Osteoblast (primary cell): ENCODE measurements at regions not wholly inside any gene's neighbourhood (a gene's known extent, or its start where the extent isn't known, plus 50 kb on each side); places are given as distances from the start of the nearest gene placed in this dataset.

ENCODE experiments used
- DNase-seq: peaks from one replicate; pipeline ENCODE4 v3.0.0; 2011; ENCODE audit warnings: low spot score, mixed read lengths; ENCODE audit not compliant: insufficient read length; ENCODE audit errors: missing footprints
- H2AFZ ChIP-seq: 2 replicates; pipeline ENCODE4 v1.6.0; 2011; ENCODE audit warnings: mild to moderate bottlenecking, low read length
- H3K27ac ChIP-seq: 2 replicates; pipeline ENCODE4 v1.5.1; 2011; ENCODE audit warnings: mild to moderate bottlenecking, low read depth, low read length, moderate library complexity
- H3K27me3 ChIP-seq: 2 replicates; pipeline ENCODE4 v1.6.0; 2012; ENCODE audit warnings: mild to moderate bottlenecking, control low read depth, inconsistent platforms, low read length, moderate library complexity; ENCODE audit not compliant: insufficient read depth
- H3K36me3 ChIP-seq: 2 replicates; pipeline ENCODE4 v1.5.1; 2011; ENCODE audit warnings: mild to moderate bottlenecking, low read length, control low read depth, moderate library complexity; ENCODE audit not compliant: insufficient read depth
- H3K4me1 ChIP-seq: 2 replicates; pipeline ENCODE4 v1.5.1; 2011; ENCODE audit warnings: mild to moderate bottlenecking, low read length, control low read depth, moderate library complexity; ENCODE audit not compliant: insufficient read depth
- H3K4me2 ChIP-seq: 2 replicates; pipeline ENCODE4 v1.6.0; 2011; ENCODE audit warnings: mild to moderate bottlenecking, low read length; ENCODE audit not compliant: insufficient read depth
- H3K4me3 ChIP-seq: fragments of 200-600 bp; sonication (generic); 3 replicates; pipeline ENCODE4 v1.5.1; 2012; ENCODE audit warnings: mild to moderate bottlenecking, low read length, inconsistent platforms; ENCODE audit not compliant: insufficient read depth
- H3K79me2 ChIP-seq: 2 replicates; pipeline ENCODE4 v1.6.0; 2012; ENCODE audit warnings: mild to moderate bottlenecking, low read length, control low read depth, inconsistent platforms; ENCODE audit not compliant: insufficient read depth
- H3K9me3 ChIP-seq: 2 replicates; pipeline ENCODE4 v1.5.1; 2011; ENCODE audit warnings: low read depth, low read length, control low read depth
- H4K20me1 ChIP-seq: 2 replicates; pipeline ENCODE4 v1.6.0; 2012; ENCODE audit warnings: mild to moderate bottlenecking, low read length, control low read depth; ENCODE audit not compliant: insufficient read depth
- CTCF ChIP-seq: IDR thresholded peaks from 2 replicates; pipeline ENCODE4 v1.5.1; 2011; ENCODE audit warnings: mild to moderate bottlenecking, low read depth, low read length, moderate library complexity; ENCODE audit errors: extremely low read depth

- Histone ChIP-seq H3K9me3 (no peaks in the 10 kb centered on the region), H4K20me1 (no peaks in the 10 kb centered on the region), H3K27ac (no peak overlapping the region), H3K36me3 (no peaks in the 10 kb centered on the region), H2AFZ (no peak overlapping the region), H3K4me1 (peaks cover 14% of the 10 kb centered on the region), H3K4me2 (no peak overlapping the region), H3K4me3 (no peak overlapping the region), H3K79me2 (no peaks in the 10 kb centered on the region), H3K27me3 (no peaks in the 10 kb centered on the region)
- DNase-seq: no peak
- TF ChIP-seq CTCF: no peak
Observed at GRCh38 chr5:68367287-68367686, 151.7 kb downstream of the PIK3R1 start.

DNA sequence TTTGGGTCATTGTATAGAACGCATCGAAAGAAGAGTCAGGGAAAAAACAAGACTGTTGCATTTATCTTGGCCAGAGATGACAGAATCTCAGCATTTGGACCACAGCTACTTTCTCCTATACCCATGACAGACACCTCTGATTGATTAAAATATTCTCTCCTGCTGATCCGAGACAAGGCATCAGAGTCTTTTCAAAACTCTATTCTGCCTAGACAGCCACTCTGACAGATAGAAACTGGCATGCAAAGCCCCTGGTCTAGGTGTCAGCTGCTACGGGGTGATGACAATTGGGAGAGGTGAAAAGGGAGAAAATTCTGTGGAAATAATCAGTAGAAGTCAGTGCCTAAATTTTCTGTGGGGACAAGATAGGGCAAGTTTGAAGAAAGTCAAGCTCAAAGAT, 152.2 kb downstream of the PIK3R1 start:
- TF ChIP-seq CTCF: no peak
- Histone ChIP-seq H3K9me3 (no peaks in the 10 kb centered on the region), H3K27ac (no peak overlapping the region), H3K79me2 (no peaks in the 10 kb centered on the region), H3K36me3 (no peaks in the 10 kb centered on the region), H3K27me3 (no peaks in the 10 kb centered on the region), H3K4me1 (peaks cover 14% of the 10 kb centered on the region), H2AFZ (no peak overlapping the region), H3K4me3 (no peak overlapping the region), H3K4me2 (no peak overlapping the region), H4K20me1 (no peaks in the 10 kb centered on the region)
- no peak for DNase-seq

DNA sequence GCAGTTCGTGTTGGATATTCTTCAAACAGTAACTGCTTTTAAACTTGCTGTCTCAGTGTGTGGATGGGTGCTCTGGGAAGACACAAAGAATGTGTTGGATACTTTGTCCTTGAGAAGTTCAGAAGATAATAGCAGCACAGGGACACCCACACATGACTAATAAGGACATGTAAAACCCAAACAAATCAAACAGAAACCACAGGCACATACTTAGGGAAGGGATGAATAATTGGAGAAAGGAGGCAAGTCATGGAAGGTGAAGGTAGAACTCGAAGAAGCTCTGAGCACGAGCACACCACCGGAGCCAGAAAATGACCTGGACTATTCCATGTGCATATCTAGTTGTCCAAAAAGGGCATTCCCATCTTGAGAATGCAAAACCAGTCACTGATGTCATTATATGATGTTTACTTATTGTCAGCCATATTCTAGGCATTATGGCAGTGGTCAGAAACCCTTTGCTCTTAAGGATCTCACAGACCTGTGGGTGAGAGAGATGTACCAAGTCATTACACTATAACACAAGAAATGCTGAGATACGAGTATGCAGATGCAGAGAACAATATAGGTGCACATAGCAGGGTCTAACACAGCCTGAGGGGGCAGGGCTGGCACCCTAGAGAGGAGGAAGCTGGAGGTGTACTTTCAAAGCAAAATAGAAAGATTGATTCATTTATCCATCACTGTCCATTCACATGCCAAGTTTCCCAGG, 152.9 kb downstream of the PIK3R1 start:
- no peaks in the 10 kb centered on the region for H3K79me2 ChIP-seq
- H3K9me3 ChIP-seq: no peaks in the 10 kb centered on the region
- no peak overlapping the region for H3K27ac ChIP-seq
- no peaks in the 10 kb centered on the region for H3K27me3 ChIP-seq
- no peak overlapping the region for H3K4me3 ChIP-seq
- H3K36me3 ChIP-seq: no peaks in the 10 kb centered on the region
- peak overlapping the region; percentile 8 for H3K4me2 ChIP-seq
- no peak overlapping the region for H2AFZ ChIP-seq
- TF ChIP-seq CTCF: no peak
- no peak for DNase-seq
- peaks cover 14% of the 10 kb centered on the region for H3K4me1 ChIP-seq
- H4K20me1 ChIP-seq: no peaks in the 10 kb centered on the region

- Histone ChIP-seq H3K79me2 (no peaks in the 10 kb centered on the region), H3K27ac (no peak overlapping the region), H3K27me3 (no peaks in the 10 kb centered on the region), H3K4me1 (peaks cover 14% of the 10 kb centered on the region), H3K4me2 (no peak overlapping the region), H3K4me3 (no peak overlapping the region), H4K20me1 (no peaks in the 10 kb centered on the region), H3K36me3 (no peaks in the 10 kb centered on the region), H3K9me3 (no peaks in the 10 kb centered on the region), H2AFZ (no peak overlapping the region)
- no peak for DNase-seq
- no peak for TF ChIP-seq CTCF
Observed at GRCh38 chr5:68369023-68369359, 153.4 kb downstream of the PIK3R1 start.
